ENCODE measurements at regions not wholly inside any gene's neighbourhood (a gene's known extent, or its start where the extent isn't known, plus 50 kb on each side); places are given as distances from the start of the nearest gene placed in this dataset.

DNA sequence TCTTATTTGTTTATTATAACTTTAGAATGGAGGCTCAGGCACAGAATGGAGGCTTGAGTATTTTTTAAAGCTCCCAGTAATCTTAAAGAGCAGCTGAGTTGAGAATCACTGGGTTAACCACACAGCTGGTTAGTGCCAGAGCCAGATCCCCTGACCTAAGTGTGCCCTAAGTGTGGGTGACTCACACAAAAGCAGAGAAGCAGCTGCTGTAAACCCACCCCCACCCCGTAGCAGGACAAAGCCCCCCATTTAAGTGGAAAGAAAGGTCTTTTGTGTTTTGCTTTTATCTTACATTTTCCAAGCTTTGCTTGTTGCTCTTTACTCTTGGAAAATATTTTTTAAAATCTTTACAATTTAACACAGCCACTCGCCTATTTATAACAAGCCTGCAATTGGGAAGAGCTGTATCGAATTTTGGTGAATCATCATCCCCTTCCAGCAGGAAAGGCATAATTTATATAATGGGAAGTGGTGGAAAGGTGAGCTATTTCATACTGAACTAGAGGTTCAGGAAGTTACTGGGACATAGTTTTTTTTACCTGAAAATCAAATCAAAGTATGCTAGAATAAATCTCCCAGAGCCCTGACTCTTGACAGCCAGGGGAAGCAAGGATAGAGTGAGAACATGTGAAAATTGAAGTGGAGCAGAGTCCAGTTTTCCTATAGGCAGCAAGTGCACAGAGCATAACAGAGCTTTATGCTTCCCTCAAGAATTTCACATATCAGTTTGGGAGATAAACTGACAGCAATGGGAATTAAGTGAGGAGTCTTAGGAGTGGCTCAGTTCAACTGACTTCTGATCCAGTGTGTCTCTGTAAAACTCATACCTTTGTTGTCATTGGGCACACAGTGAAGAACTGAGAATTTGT, 405.7 kb downstream of the AASDHPPT start:
- H2BK5ac ChIP-seq (ENCODE audit: insufficient read length, low read length), result no peak overlapping the region
- TF ChIP-seq, protein P1, sequence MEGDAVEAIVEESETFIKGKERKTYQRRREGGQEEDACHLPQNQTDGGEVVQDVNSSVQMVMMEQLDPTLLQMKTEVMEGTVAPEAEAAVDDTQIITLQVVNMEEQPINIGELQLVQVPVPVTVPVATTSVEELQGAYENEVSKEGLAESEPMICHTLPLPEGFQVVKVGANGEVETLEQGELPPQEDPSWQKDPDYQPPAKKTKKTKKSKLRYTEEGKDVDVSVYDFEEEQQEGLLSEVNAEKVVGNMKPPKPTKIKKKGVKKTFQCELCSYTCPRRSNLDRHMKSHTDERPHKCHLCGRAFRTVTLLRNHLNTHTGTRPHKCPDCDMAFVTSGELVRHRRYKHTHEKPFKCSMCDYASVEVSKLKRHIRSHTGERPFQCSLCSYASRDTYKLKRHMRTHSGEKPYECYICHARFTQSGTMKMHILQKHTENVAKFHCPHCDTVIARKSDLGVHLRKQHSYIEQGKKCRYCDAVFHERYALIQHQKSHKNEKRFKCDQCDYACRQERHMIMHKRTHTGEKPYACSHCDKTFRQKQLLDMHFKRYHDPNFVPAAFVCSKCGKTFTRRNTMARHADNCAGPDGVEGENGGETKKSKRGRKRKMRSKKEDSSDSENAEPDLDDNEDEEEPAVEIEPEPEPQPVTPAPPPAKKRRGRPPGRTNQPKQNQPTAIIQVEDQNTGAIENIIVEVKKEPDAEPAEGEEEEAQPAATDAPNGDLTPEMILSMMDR (conservative IDR thresholded peaks at IDR 0.05), result no peak
- H2BK12ac ChIP-seq (ENCODE audit: insufficient read length, low read depth, low read length), result no peak overlapping the region
- no peak for DNase-seq
- H3K4me3 Mint-ChIP-seq, result no peak overlapping the region
- no peak overlapping the region for H3K18ac ChIP-seq (ENCODE audit: insufficient read length, low read depth, low read length)
- H3K23me2 ChIP-seq (ENCODE audit: insufficient read length, low read depth, low read length, poor library complexity, severe bottlenecking), result no peaks in the 10 kb centered on the region
- H2BK120ac ChIP-seq (ENCODE audit: low read depth, low read length, poor library complexity, severe bottlenecking), result no peak overlapping the region
- no peaks in the 10 kb centered on the region for H3K4me1 ChIP-seq (ENCODE audit: insufficient read depth, low read length)
- no peak overlapping the region for H2AFZ ChIP-seq (ENCODE audit: low read length)
- no peaks in the 10 kb centered on the region for H3K79me1 ChIP-seq (ENCODE audit: insufficient read depth, low read depth, low read length, poor library complexity, severe bottlenecking)
- no peak overlapping the region for H2AK5ac ChIP-seq (ENCODE audit: insufficient read length, low read length)
- H2BK20ac ChIP-seq (ENCODE audit: low read depth, low read length, poor library complexity, severe bottlenecking), result no peak overlapping the region
- no peaks in the 10 kb centered on the region for H3K9me3 Mint-ChIP-seq
- H3K27me3 Mint-ChIP-seq (ENCODE audit: low read depth), result no peaks in the 10 kb centered on the region
- H3K79me2 ChIP-seq (ENCODE audit: insufficient read depth, low read length), result no peaks in the 10 kb centered on the region
- no peak overlapping the region for H3K4ac ChIP-seq (ENCODE audit: low read depth, low read length)
- H3K9me3 ChIP-seq (ENCODE audit: control insufficient read depth, low read depth, low read length), result no peaks in the 10 kb centered on the region
- H3K27ac Mint-ChIP-seq, result no peak overlapping the region; a peak in 1 of 7 replicates
- H3K27me3 ChIP-seq (ENCODE audit: insufficient read depth, low read length), result no peaks in the 10 kb centered on the region
- H2BK15ac ChIP-seq (ENCODE audit: low read depth, low read length), result no peak overlapping the region
- H3K9ac ChIP-seq (ENCODE audit: extremely low read depth, insufficient read length, low read length), result no peak overlapping the region
- H3K27ac ChIP-seq (ENCODE audit: insufficient read length, low read depth, low read length), result no peak overlapping the region
- no peaks in the 10 kb centered on the region for H3K36me3 Mint-ChIP-seq (ENCODE audit: insufficient read depth in 1 of 3, low read depth in 3 of 3)
- H4K20me1 ChIP-seq (ENCODE audit: control insufficient read depth, insufficient read depth, insufficient read length), result no peaks in the 10 kb centered on the region
- no CpG with 5 or more reads among the region's 3 CpGs for WGBS (ENCODE audit: extremely low coverage, insufficient read length, low lambda C conversion rate)
- no peak overlapping the region for H3K56ac ChIP-seq (ENCODE audit: insufficient read length, low read depth, low read length)
- peaks cover 6 to 10% of the 10 kb centered on the region in 2 experiments; a peak in 3 of 4 replicates for H3K4me1 Mint-ChIP-seq
- no peak overlapping the region for H3K14ac ChIP-seq (ENCODE audit: insufficient read depth, low read length)
- H4K8ac ChIP-seq (replicated peaks; ENCODE audit: insufficient read length, low read depth, low read length), result no peak overlapping the region
- no peak overlapping the region for H3T11ph ChIP-seq (ENCODE audit: low read length)
- H4K91ac ChIP-seq (ENCODE audit: insufficient read length, low read depth, low read length), result no peak overlapping the region
- no peak overlapping the region for H3K4me2 ChIP-seq (ENCODE audit: insufficient read depth, insufficient read length, low read length)
- no peak overlapping the region for H4K5ac ChIP-seq (ENCODE audit: insufficient read length, low read depth, low read length)
- no peak overlapping the region for H3K23ac ChIP-seq (ENCODE audit: insufficient read length, low read depth, low read length)

Measured in H9 (cell line).